Loucy (cell line): ENCODE measurements at regions not wholly inside any gene's neighbourhood (a gene's known extent, or its start where the extent isn't known, plus 50 kb on each side); places are given as distances from the start of the nearest gene placed in this dataset.

ENCODE experiments used
- H2AFZ ChIP-seq: fragments of 200-600 bp; sonication (generic); 2 replicates; pipeline ENCODE4 v1.6.0; 2016; ENCODE audit warnings: antibody characterized with exemption, mild to moderate bottlenecking, low read length, moderate library complexity
- H3F3A ChIP-seq: fragments of 200-600 bp; 2 replicates; pipeline ENCODE4 v1.6.0; 2016; ENCODE audit warnings: antibody characterized with exemption, low read depth, mild to moderate bottlenecking
- H3K27me3 ChIP-seq: fragments of 200-600 bp; sonication (generic); 2 replicates; pipeline ENCODE4 v1.6.1; 2014; ENCODE audit warnings: low read length, mild to moderate bottlenecking; ENCODE audit not compliant: insufficient read depth, poor library complexity, severe bottlenecking
- H3K36me3 ChIP-seq: fragments of 200-600 bp; sonication (generic); 2 replicates; pipeline ENCODE4 v1.6.1; 2016; ENCODE audit warnings: low read length; ENCODE audit not compliant: insufficient read depth
- H3K4me1 ChIP-seq: fragments of 200-600 bp; sonication (generic); 2 replicates; pipeline ENCODE4 v1.5.1; 2014; ENCODE audit warnings: low read length, mild to moderate bottlenecking; ENCODE audit not compliant: insufficient read depth, poor library complexity, severe bottlenecking
- H3K4me2 ChIP-seq: fragments of 200-600 bp; sonication (generic); 2 replicates; pipeline ENCODE4 v1.6.0; 2014; ENCODE audit warnings: antibody characterized with exemption, low read length, low read depth, mild to moderate bottlenecking; ENCODE audit not compliant: poor library complexity, severe bottlenecking
- H3K4me3 ChIP-seq: fragments of 200-600 bp; sonication (generic); 2 replicates; pipeline ENCODE4 v1.5.1; 2014; ENCODE audit warnings: low read length, mild to moderate bottlenecking, mixed read lengths; ENCODE audit not compliant: poor library complexity, severe bottlenecking
- H3K79me2 ChIP-seq: fragments of 200-600 bp; sonication (generic); 2 replicates; pipeline ENCODE4 v1.6.1; 2014; ENCODE audit warnings: low read length; ENCODE audit not compliant: insufficient read depth
- H3K9ac ChIP-seq: fragments of 200-600 bp; sonication (generic); 2 replicates; pipeline ENCODE4 v1.6.0; 2014; ENCODE audit warnings: mild to moderate bottlenecking, low read depth, low read length, moderate library complexity; ENCODE audit not compliant: poor library complexity, severe bottlenecking
- H3K9me2 ChIP-seq: fragments of 200-600 bp; sonication (generic); replicated peaks from 2 replicates; pipeline ENCODE4 v1.6.1; 2016; ENCODE audit warnings: low read depth, low read length, mixed read lengths
- H3K9me3 ChIP-seq: fragments of 200-600 bp; sonication (generic); 2 replicates; pipeline ENCODE4 v1.6.1; 2014; ENCODE audit warnings: mild to moderate bottlenecking, antibody characterized with exemption, low read length, low read depth; ENCODE audit not compliant: insufficient read depth
- H4K20me1 ChIP-seq: fragments of 200-600 bp; sonication (generic); 2 replicates; pipeline ENCODE4 v1.6.0; 2014; ENCODE audit warnings: antibody characterized with exemption, low read length, mild to moderate bottlenecking; ENCODE audit not compliant: insufficient read depth, poor library complexity, severe bottlenecking
- EZH2phosphoT487 ChIP-seq: fragments of 200-600 bp; IDR thresholded peaks from 2 replicates; pipeline ENCODE4 v1.6.1; 2018; ENCODE audit warnings: antibody characterized with exemption, mild to moderate bottlenecking, moderate library complexity, borderline replicate concordance
- TF ChIP-seq, protein P1 (sequence below): fragments of 200-600 bp; sonication (generic); conservative IDR thresholded peaks from 2 replicates; pipeline ENCODE4 v1.5.1; 2014; ENCODE audit warnings: mild to moderate bottlenecking, antibody characterized with exemption, low read length

DNA sequence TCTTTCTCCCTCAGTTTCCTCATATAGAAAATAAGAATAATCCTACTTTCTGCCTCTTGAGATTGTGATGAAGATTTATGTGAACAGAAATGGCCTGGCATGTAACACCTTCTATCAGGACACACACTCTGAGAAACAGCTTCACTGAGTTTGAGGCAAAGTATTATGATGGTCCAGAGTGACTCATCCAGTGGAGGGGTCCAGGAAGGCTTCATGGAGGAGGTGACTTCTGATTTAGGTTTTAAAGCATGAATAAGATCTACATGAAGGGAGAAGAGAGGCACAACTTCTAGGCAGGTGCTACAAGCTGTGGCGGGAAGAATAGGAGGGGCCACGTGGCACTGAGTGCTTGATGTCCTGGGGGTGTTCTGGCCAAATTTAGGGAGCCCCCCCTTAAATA, 124.4 kb upstream of the SDK2 start:
- no peak for TF ChIP-seq EZH2phosphoT487
- TF ChIP-seq, protein P1, sequence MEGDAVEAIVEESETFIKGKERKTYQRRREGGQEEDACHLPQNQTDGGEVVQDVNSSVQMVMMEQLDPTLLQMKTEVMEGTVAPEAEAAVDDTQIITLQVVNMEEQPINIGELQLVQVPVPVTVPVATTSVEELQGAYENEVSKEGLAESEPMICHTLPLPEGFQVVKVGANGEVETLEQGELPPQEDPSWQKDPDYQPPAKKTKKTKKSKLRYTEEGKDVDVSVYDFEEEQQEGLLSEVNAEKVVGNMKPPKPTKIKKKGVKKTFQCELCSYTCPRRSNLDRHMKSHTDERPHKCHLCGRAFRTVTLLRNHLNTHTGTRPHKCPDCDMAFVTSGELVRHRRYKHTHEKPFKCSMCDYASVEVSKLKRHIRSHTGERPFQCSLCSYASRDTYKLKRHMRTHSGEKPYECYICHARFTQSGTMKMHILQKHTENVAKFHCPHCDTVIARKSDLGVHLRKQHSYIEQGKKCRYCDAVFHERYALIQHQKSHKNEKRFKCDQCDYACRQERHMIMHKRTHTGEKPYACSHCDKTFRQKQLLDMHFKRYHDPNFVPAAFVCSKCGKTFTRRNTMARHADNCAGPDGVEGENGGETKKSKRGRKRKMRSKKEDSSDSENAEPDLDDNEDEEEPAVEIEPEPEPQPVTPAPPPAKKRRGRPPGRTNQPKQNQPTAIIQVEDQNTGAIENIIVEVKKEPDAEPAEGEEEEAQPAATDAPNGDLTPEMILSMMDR = no peak
- Histone ChIP-seq H4K20me1 (no peaks in the 10 kb centered on the region), H3K9me2 (no peaks in the 10 kb centered on the region), H3F3A (no peaks in the 10 kb centered on the region), H3K9ac (no peak overlapping the region), H3K9me3 (no peaks in the 10 kb centered on the region), H3K36me3 (no peaks in the 10 kb centered on the region), H3K4me3 (no peak overlapping the region), H3K79me2 (no peaks in the 10 kb centered on the region), H3K4me1 (no peaks in the 10 kb centered on the region), H2AFZ (no peak overlapping the region), H3K27me3 (no peaks in the 10 kb centered on the region), H3K4me2 (no peak overlapping the region)

DNA sequence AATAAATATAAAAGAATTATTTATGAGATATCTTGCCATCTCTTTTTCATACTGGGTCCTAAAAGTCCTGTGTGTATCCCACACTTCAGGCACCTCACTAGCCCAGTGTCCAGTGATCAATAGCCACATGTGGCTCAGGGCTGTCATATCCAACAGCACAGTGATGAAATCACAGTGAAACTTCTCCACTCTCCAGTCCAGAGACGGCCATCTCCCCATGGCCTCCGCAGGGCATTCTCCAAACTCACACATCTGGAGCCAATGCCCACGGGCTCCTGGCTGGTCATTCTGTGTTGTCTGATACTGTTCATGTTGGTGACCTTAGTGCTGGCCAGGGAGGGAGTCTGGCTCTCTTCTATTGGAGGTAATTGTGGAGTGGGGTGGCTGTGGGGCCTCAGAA, 125.2 kb upstream of the SDK2 start:
- no peak for TF ChIP-seq EZH2phosphoT487
- TF ChIP-seq, protein P1 = no peak
- Histone ChIP-seq H3K9ac (no peak overlapping the region), H4K20me1 (no peaks in the 10 kb centered on the region), H3K79me2 (no peaks in the 10 kb centered on the region), H3K9me3 (no peaks in the 10 kb centered on the region), H3K4me1 (no peaks in the 10 kb centered on the region), H3F3A (no peaks in the 10 kb centered on the region), H3K27me3 (no peaks in the 10 kb centered on the region), H3K36me3 (no peaks in the 10 kb centered on the region), H3K4me3 (no peak overlapping the region), H2AFZ (no peak overlapping the region), H3K9me2 (no peaks in the 10 kb centered on the region), H3K4me2 (no peak overlapping the region)

DNA sequence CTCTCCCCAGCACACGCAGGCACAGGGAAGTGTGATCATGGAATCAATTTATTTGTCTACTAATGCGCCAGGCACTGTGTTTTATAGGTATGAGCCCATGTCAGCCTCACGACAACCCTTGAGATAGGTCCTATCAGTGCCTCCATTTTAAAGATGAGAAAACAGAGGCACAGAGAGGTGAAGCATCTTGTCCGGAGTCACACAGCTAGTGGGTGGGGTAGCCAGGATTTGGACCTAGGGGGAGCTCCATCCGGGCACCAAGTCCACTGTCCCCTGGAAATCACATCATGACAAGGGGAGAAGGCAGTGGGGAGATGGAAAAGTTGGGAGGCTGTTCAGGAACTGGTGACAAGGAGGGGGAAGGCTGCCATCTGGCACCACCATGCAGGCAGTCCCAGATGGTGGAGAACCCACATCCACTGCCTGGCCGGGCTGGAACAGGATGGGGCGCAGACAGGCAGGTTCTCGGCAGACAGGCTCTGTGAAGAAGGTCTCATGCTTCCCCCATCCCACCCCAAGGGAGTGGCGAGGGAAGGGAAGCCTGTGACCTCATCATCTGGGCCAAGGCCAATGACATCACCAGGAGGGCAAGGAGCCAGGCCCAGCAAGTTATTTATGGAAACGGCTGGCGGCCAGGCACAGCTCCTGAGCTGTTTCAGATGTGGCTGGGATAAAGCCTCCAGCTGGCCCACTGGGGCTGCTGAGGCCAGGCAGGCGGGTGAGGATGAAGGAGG, 126.0 kb upstream of the SDK2 start:
- no peaks in the 10 kb centered on the region for H3K9me3 ChIP-seq
- no peaks in the 10 kb centered on the region for H3K36me3 ChIP-seq
- H3K9ac ChIP-seq = no peak overlapping the region
- no peak overlapping the region for H3K4me3 ChIP-seq
- TF ChIP-seq, protein P1 = no peak
- no peak for TF ChIP-seq EZH2phosphoT487
- no peaks in the 10 kb centered on the region for H3K4me1 ChIP-seq
- H3K79me2 ChIP-seq = no peaks in the 10 kb centered on the region
- no peaks in the 10 kb centered on the region for H3K27me3 ChIP-seq
- H3F3A ChIP-seq = no peaks in the 10 kb centered on the region
- no peak overlapping the region for H3K4me2 ChIP-seq
- H4K20me1 ChIP-seq = no peaks in the 10 kb centered on the region
- no peaks in the 10 kb centered on the region for H3K9me2 ChIP-seq
- no peak overlapping the region for H2AFZ ChIP-seq
